Mesodermal cell (in vitro differentiated cells): ENCODE measurements at regions not wholly inside any gene's neighbourhood (a gene's known extent, or its start where the extent isn't known, plus 50 kb on each side); places are given as distances from the start of the nearest gene placed in this dataset.
A peak's percentile ranks its signal among the peaks of the same experiment; 100 is the strongest.
"Not testable (repeated sequence)": the region's sequence is repeated elsewhere in the genome, so short reads cannot be mapped to it uniquely, and the experiment has no call there.

ENCODE experiments used
- H3K27ac ChIP-seq: 2 replicates; pipeline ENCODE4 v1.7.0; 2013; ENCODE audit warnings: mild to moderate bottlenecking, low read depth, low read length, moderate library complexity; ENCODE audit not compliant: severe bottlenecking
- H3K36me3 ChIP-seq: 2 replicates; pipeline ENCODE4 v1.7.1; 2013; ENCODE audit warnings: mild to moderate bottlenecking, low read length, moderate library complexity; ENCODE audit not compliant: control insufficient read depth, insufficient read depth
- H3K4me1 ChIP-seq: one replicate; pipeline ENCODE4 v1.7.1; 2013; ENCODE audit warnings: mild to moderate bottlenecking, low read length; ENCODE audit not compliant: insufficient read depth, control insufficient read depth, poor library complexity, severe bottlenecking
- H3K4me3 ChIP-seq: 2 replicates; pipeline ENCODE4 v1.7.0; 2013; ENCODE audit warnings: low read length, control low read depth, mild to moderate bottlenecking; ENCODE audit not compliant: insufficient read depth, poor library complexity, severe bottlenecking; ENCODE audit errors: extremely low read depth
- H3K9me3 ChIP-seq: 2 replicates; pipeline ENCODE4 v1.7.1; 2013; ENCODE audit warnings: mild to moderate bottlenecking, low read length, moderate library complexity; ENCODE audit not compliant: control insufficient read depth
- WGBS, 2 experiments: methylation state at CpG; one replicate each; pipeline ENCODE4 v1.1.5; 2013; ENCODE audit warnings: missing lambda C conversion rate in 2 of 2; ENCODE audit not compliant: insufficient coverage in 2 of 2; 5-methylcytosine and 5-hydroxymethylcytosine counted together

GRCh38 chr21:18801468-18801867 lies 397.9 kb upstream of the TMPRSS15 start:
- 86% methylated on average over 1 of the region's 1 CpG; no CpG with 5 or more reads in 1 of the 2 experiments for WGBS, 2 experiments
- Histone ChIP-seq H3K4me1 (no peaks in the 10 kb centered on the region), H3K9me3 (no peaks in the 10 kb centered on the region), H3K36me3 (no peaks in the 10 kb centered on the region), H3K4me3 (no peak overlapping the region), H3K27ac (no peak overlapping the region)

GRCh38 chr21:18803624-18804023 lies 400.0 kb upstream of the TMPRSS15 start:
- Histone ChIP-seq H3K4me1 (no peaks in the 10 kb centered on the region), H3K4me3 (no peak overlapping the region), H3K36me3 (no peaks in the 10 kb centered on the region), H3K9me3 (no peaks in the 10 kb centered on the region), H3K27ac (no peak overlapping the region)
- WGBS, 2 experiments = 80 to 100% methylated on average over 1 of the region's 2 CpGs

- Histone ChIP-seq H3K27ac (no peak overlapping the region), H3K9me3 (peaks cover 5% of the 10 kb centered on the region), H3K4me3 (no peak overlapping the region), H3K4me1 (no peaks in the 10 kb centered on the region), H3K36me3 (no peaks in the 10 kb centered on the region)
- 55 to 85% methylated on average over 3 of the region's 3 CpGs for WGBS, 2 experiments
These were observed 406.6 kb upstream of the TMPRSS15 start for GRCh38 chr21:18810136-18810535.

GRCh38 chr21:18812308-18812707 lies 408.7 kb upstream of the TMPRSS15 start:
- Histone ChIP-seq H3K4me1 (no peaks in the 10 kb centered on the region), H3K9me3 (peaks cover 5% of the 10 kb centered on the region), H3K27ac (no peak overlapping the region), H3K36me3 (no peaks in the 10 kb centered on the region), H3K4me3 (no peak overlapping the region)
- 82% methylated on average over 2 of the region's 5 CpGs; no CpG with 5 or more reads in 1 of the 2 experiments for WGBS, 2 experiments

GRCh38 chr21:18819507-18819906 lies 415.9 kb upstream of the TMPRSS15 start:
- WGBS, 2 experiments = 60 to 80% methylated on average over 1 of the region's 1 CpG
- H3K4me3 ChIP-seq = no peak overlapping the region
- H3K27ac ChIP-seq = no peak overlapping the region
- H3K9me3 ChIP-seq = no peaks in the 10 kb centered on the region
- H3K4me1 ChIP-seq = no peaks in the 10 kb centered on the region
- H3K36me3 ChIP-seq = no peaks in the 10 kb centered on the region

- H3K4me1 ChIP-seq = no peaks in the 10 kb centered on the region
- no peak overlapping the region for H3K4me3 ChIP-seq
- H3K27ac ChIP-seq = no peak overlapping the region
- 44% methylated on average over 1 of the region's 4 CpGs; no CpG with 5 or more reads in 1 of the 2 experiments for WGBS, 2 experiments
- H3K36me3 ChIP-seq = no peaks in the 10 kb centered on the region
- no peaks in the 10 kb centered on the region for H3K9me3 ChIP-seq
These were observed 423.0 kb upstream of the TMPRSS15 start for GRCh38 chr21:18826562-18826961.

GRCh38 chr21:18831942-18832676 lies 428.5 kb upstream of the TMPRSS15 start:
- H3K4me1 ChIP-seq = peaks cover 8% of the 10 kb centered on the region
- 79 to 86% methylated on average over 2 of the region's 2 CpGs for WGBS, 2 experiments
- H3K36me3 ChIP-seq = no peaks in the 10 kb centered on the region
- H3K9me3 ChIP-seq = peaks cover 6% of the 10 kb centered on the region
- peak overlapping the region; percentile 78 for H3K27ac ChIP-seq
- H3K4me3 ChIP-seq = no peak overlapping the region

GRCh38 chr21:18832950-18833349 lies 429.4 kb upstream of the TMPRSS15 start:
- H3K4me1 ChIP-seq = peaks cover 8% of the 10 kb centered on the region
- H3K36me3 ChIP-seq = no peaks in the 10 kb centered on the region
- peaks cover 10% of the 10 kb centered on the region for H3K9me3 ChIP-seq
- H3K4me3 ChIP-seq = no peak overlapping the region
- peak overlapping the region; percentile 81 for H3K27ac ChIP-seq
- WGBS, 2 experiments = 80% methylated on average over 1 of the region's 2 CpGs; no CpG with 5 or more reads in 1 of the 2 experiments

GRCh38 chr21:18834121-18834520 lies 430.5 kb upstream of the TMPRSS15 start:
- H3K4me3 ChIP-seq, H3K36me3 ChIP-seq, H3K27ac ChIP-seq, H3K4me1 ChIP-seq: not testable (repeated sequence)
- WGBS, 2 experiments = no CpG with 5 or more reads among the region's 2 CpGs
- peaks cover 10% of the 10 kb centered on the region for H3K9me3 ChIP-seq

GRCh38 chr21:18840239-18840638 lies 436.7 kb upstream of the TMPRSS15 start:
- 80% methylated on average over 1 of the region's 1 CpG; no CpG with 5 or more reads in 1 of the 2 experiments for WGBS, 2 experiments
- Histone ChIP-seq H3K4me1 (no peaks in the 10 kb centered on the region), H3K9me3 (peaks cover 10% of the 10 kb centered on the region), H3K4me3 (no peak overlapping the region), H3K27ac (no peak overlapping the region), H3K36me3 (no peaks in the 10 kb centered on the region)

- not testable (repeated sequence) for H3K9me3 ChIP-seq, H3K4me1 ChIP-seq, H3K4me3 ChIP-seq, H3K27ac ChIP-seq, H3K36me3 ChIP-seq
- WGBS, 2 experiments = 94 to 100% methylated on average over 2 to 10 of the region's 16 CpGs
These were observed 454.0 kb upstream of the TMPRSS15 start for GRCh38 chr21:18857606-18858005.
